Neuronal stem cell (in vitro differentiated cells): ENCODE measurements at regions not wholly inside any gene's neighbourhood (a gene's known extent, or its start where the extent isn't known, plus 50 kb on each side); places are given as distances from the start of the nearest gene placed in this dataset.
A peak's percentile ranks its signal among the peaks of the same experiment; 100 is the strongest.

Experiments
- DNase-seq: peaks from one replicate; pipeline ENCODE4 v3.0.0-alpha.2; 2013; ENCODE audit warnings: low spot score
- H2AFZ ChIP-seq: one replicate; pipeline ENCODE4 v1.6.1; 2013; ENCODE audit warnings: mild to moderate bottlenecking, low read length, inconsistent platforms
- H2AK5ac ChIP-seq: 2 replicates; pipeline ENCODE4 v1.6.1; 2013; ENCODE audit warnings: low read depth, mild to moderate bottlenecking, inconsistent platforms, low read length, moderate library complexity, mixed read lengths
- H2BK120ac ChIP-seq: 2 replicates; pipeline ENCODE4 v1.6.1; 2013; ENCODE audit warnings: low read depth, mild to moderate bottlenecking, inconsistent platforms, low read length, moderate library complexity, mixed read lengths
- H2BK12ac ChIP-seq: one replicate; pipeline ENCODE4 v1.6.1; 2013; ENCODE audit warnings: low read length, inconsistent platforms
- H2BK15ac ChIP-seq: 2 replicates; pipeline ENCODE4 v1.6.1; 2013; ENCODE audit warnings: mild to moderate bottlenecking, low read length, inconsistent platforms, mixed read lengths
- H2BK5ac ChIP-seq: one replicate; pipeline ENCODE4 v1.6.1; 2013; ENCODE audit warnings: inconsistent platforms, mild to moderate bottlenecking, low read length, moderate library complexity
- H3K14ac ChIP-seq: one replicate; pipeline ENCODE4 v1.6.1; 2013; ENCODE audit warnings: low read length, inconsistent platforms
- H3K18ac ChIP-seq: 2 replicates; pipeline ENCODE4 v1.6.1; 2013; ENCODE audit warnings: low read length, inconsistent platforms
- H3K23ac ChIP-seq: 2 replicates; pipeline ENCODE4 v1.6.1; 2013; ENCODE audit warnings: low read depth, mild to moderate bottlenecking, mixed read lengths, low read length, inconsistent platforms; ENCODE audit not compliant: poor library complexity
- H3K27ac ChIP-seq: replicated peaks from 3 replicates; pipeline ENCODE4 v1.5.1; 2013; ENCODE audit warnings: low read length, inconsistent platforms
- H3K27me3 ChIP-seq, 3 experiments: 2 replicates each; pipeline ENCODE4 v1.6.1; 2013; ENCODE audit warnings: low read length in 3 of 3, mild to moderate bottlenecking in 2 of 3, inconsistent platforms in 1 of 3, low read depth in 1 of 3, mixed read lengths in 1 of 3, moderate library complexity in 1 of 3; ENCODE audit not compliant: control insufficient read depth in 3 of 3, insufficient read depth in 3 of 3
- H3K36me3 ChIP-seq, 2 donors: replicated peaks in 1 of 2; 2 replicates each; pipeline ENCODE4 v1.6.1; 2013; ENCODE audit warnings: low read length in 2 of 2; ENCODE audit not compliant: control insufficient read depth in 2 of 2, insufficient read depth in 2 of 2
- H3K4ac ChIP-seq: 2 replicates; pipeline ENCODE4 v1.6.1; 2013; ENCODE audit warnings: inconsistent platforms, mild to moderate bottlenecking, low read length, moderate library complexity
- H3K4me1 ChIP-seq, 2 donors: 1 replicate in 1 of 2; 2 replicates in 1 of 2; pipeline ENCODE4 v1.6.1; 2013; ENCODE audit warnings: low read length in 2 of 2, low read depth in 1 of 2; ENCODE audit not compliant: control insufficient read depth in 2 of 2, insufficient read depth in 1 of 2
- H3K4me2 ChIP-seq: one replicate; pipeline ENCODE4 v1.6.1; 2013; ENCODE audit warnings: mild to moderate bottlenecking, low read length, inconsistent platforms; ENCODE audit not compliant: insufficient read depth, poor library complexity, severe bottlenecking
- H3K4me3 ChIP-seq, 2 donors: 2 replicates each; pipeline ENCODE4 v1.5.1; 2013; ENCODE audit warnings: low read length in 2 of 2, mild to moderate bottlenecking in 2 of 2, inconsistent platforms in 1 of 2, moderate library complexity in 1 of 2
- H3K79me1 ChIP-seq: one replicate; pipeline ENCODE4 v1.6.1; 2013; ENCODE audit warnings: low read depth, mild to moderate bottlenecking, inconsistent platforms, low read length, moderate library complexity
- H3K9ac ChIP-seq: one replicate; pipeline ENCODE4 v1.6.1; 2013; ENCODE audit warnings: mild to moderate bottlenecking, low read depth, low read length, inconsistent platforms; ENCODE audit not compliant: poor library complexity
- H3K9me3 ChIP-seq, 2 donors: replicated peaks in 1 of 2; 2 replicates each; pipeline versions ENCODE3 to v1.6.1; 2013; ENCODE audit warnings: low read length in 2 of 2, mild to moderate bottlenecking in 2 of 2, inconsistent platforms in 1 of 2, low read depth in 1 of 2, mixed read lengths in 1 of 2, moderate library complexity in 1 of 2; ENCODE audit not compliant: control insufficient read depth in 2 of 2, insufficient read depth in 1 of 2
- H4K8ac ChIP-seq: one replicate; pipeline ENCODE4 v1.6.1; 2013; ENCODE audit warnings: low read depth, mild to moderate bottlenecking, inconsistent platforms, low read length, moderate library complexity
- H4K91ac ChIP-seq: one replicate; pipeline ENCODE4 v1.6.1; 2013; ENCODE audit warnings: low read length, low read depth, mild to moderate bottlenecking, inconsistent platforms; ENCODE audit not compliant: poor library complexity
- WGBS, 2 donors: extraction: QIAGEN DNeasy Blood & Tissue Kit; methylation state at CpG; one replicate each; pipeline ENCODE4 v1.1.7; 2013; ENCODE audit warnings: missing lambda C conversion rate in 2 of 2, mixed read lengths in 1 of 2; ENCODE audit not compliant: insufficient read length in 2 of 2, insufficient replicate concordance in 1 of 2; ENCODE audit errors: extremely low coverage in 2 of 2; 5-methylcytosine and 5-hydroxymethylcytosine counted together

DNA sequence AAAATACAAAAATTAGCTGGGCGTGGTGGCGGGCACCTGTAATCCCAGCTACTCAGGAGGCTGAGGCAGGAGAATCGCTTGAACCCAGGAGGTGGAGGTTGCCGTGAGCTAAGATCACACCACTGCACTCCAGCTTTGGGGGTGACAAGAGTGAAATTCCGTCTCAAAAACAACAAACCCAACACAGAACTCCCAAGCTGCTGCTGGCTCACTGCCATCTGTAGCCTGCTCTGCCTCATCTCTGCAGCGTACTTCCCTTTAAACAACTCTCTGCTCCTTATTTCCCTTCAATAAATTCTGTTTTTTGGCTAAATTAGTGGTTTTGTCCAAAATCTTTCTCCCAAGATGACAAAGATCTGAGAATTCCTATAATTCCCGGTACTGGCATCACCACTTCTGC, 189.2 kb upstream of the GALNT17 start:
- no peak overlapping the region for H4K8ac ChIP-seq
- no peaks in the 10 kb centered on the region for H3K4me1 ChIP-seq
- no peak overlapping the region for H2BK120ac ChIP-seq
- no peak overlapping the region for H4K91ac ChIP-seq
- no peak overlapping the region for H2BK5ac ChIP-seq
- no peaks in the 10 kb centered on the region for H3K36me3 ChIP-seq
- H3K4me3 ChIP-seq: no peak overlapping the region
- WGBS, 2 donors: no CpG with 5 or more reads among the region's 7 CpGs
- H2BK12ac ChIP-seq: no peak overlapping the region
- H3K9me3 ChIP-seq: peaks cover 0 to 2% of the 10 kb centered on the region in 2 donors
- no peak overlapping the region for H2AFZ ChIP-seq
- no peaks in the 10 kb centered on the region for H3K27me3 ChIP-seq
- H3K4me2 ChIP-seq: no peak overlapping the region
- no peak overlapping the region for H3K14ac ChIP-seq
- no peaks in the 10 kb centered on the region for H3K79me1 ChIP-seq
- H2AK5ac ChIP-seq: no peak overlapping the region
- no peak overlapping the region for H3K23ac ChIP-seq
- no peak overlapping the region for H3K9ac ChIP-seq
- no peak overlapping the region for H2BK15ac ChIP-seq
- no peak overlapping the region for H3K18ac ChIP-seq
- DNase-seq: no peak
- H3K4ac ChIP-seq: no peak overlapping the region
- no peak overlapping the region for H3K27ac ChIP-seq

DNA sequence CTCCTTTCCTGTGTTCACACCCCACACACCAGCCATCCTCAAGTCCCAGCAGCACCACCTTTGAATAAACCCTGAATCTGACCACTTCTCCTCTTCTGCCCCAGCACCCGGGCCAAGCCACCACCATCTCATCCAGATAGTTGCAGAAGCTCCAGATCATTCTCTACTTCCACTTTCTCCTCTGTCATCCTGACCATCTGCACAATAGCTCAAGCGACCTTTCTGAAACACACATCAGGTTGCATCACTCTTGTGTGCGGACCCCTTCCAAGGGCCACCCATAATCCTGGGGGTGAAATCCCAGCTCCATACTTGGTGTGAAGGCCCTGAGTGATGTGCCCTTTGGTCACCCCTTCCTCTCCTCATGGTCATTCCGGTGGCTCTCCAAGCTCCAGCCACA, 187.4 kb upstream of the GALNT17 start:
- no peak overlapping the region for H3K23ac ChIP-seq
- no CpG with 5 or more reads among the region's 4 CpGs for WGBS, 2 donors
- no peak overlapping the region for H2BK5ac ChIP-seq

DNA sequence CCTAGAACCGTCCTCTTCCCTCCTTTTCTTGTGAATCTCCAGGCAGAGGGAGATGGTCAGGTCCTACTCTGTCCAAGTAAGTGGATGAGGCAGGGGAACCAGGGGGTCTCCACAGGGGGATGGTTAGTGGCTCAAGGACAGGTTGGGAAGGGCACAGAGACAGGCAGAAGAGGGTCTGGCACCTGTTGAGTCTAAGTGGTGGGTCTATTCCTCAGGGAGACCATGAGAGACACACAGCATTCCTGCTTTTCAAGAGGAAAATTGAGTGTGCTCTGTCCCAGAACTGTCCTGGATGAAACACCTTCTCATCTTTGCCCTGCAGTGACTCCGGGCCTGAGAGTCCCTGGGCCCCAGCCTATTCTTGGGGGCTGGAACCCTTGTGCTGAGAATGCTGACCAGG, 184.8 kb upstream of the GALNT17 start:
- no CpG with 5 or more reads among the region's 2 CpGs for WGBS, 2 donors
- DNase-seq: no peak

More for the DNA sequence above, 187.4 kb upstream of the GALNT17 start:
- H3K4me1 ChIP-seq: no peaks in the 10 kb centered on the region
- no peak overlapping the region for H3K4ac ChIP-seq
- H3K14ac ChIP-seq: no peak overlapping the region
- H3K79me1 ChIP-seq: no peaks in the 10 kb centered on the region
- H3K36me3 ChIP-seq: no peaks in the 10 kb centered on the region
- no peaks in the 10 kb centered on the region for H3K27me3 ChIP-seq
- H3K9me3 ChIP-seq: peaks cover 0 to 2% of the 10 kb centered on the region in 2 donors
- no peak overlapping the region for H4K8ac ChIP-seq
- no peak overlapping the region for H3K9ac ChIP-seq
- no peak for DNase-seq
- H2BK120ac ChIP-seq: no peak overlapping the region
- H3K27ac ChIP-seq: no peak overlapping the region
- H2BK15ac ChIP-seq: no peak overlapping the region
- no peak overlapping the region for H4K91ac ChIP-seq
- no peak overlapping the region for H2BK12ac ChIP-seq
- no peak overlapping the region for H2AFZ ChIP-seq
- peak overlapping the region; percentile 51 for H3K18ac ChIP-seq
- H2AK5ac ChIP-seq: peak overlapping the region; percentile 38
- H3K4me3 ChIP-seq: no peak overlapping the region
- no peak overlapping the region for H3K4me2 ChIP-seq

DNA sequence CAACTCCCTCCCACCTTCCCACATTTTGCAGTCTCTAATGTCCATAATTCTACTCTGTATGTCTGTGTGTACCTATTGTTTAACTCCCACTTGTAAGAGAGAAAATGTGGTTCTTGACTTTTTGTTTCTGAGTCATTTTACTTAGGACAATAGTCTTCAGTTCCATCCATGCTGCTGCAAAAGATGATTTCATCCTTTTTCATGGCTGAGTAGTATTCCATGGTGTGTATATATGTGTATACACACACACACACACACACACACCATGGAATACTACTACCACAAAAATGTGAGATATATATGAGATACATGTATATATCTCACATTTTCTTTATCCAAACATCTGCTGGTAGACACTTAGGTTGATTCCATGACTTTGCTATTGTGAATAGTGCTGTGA, 182.1 kb upstream of the GALNT17 start:
- Histone ChIP-seq H2BK12ac (no peak overlapping the region), H2BK5ac (no peak overlapping the region), H2BK15ac (no peak overlapping the region), H4K91ac (no peak overlapping the region), H2BK120ac (no peak overlapping the region), H3K14ac (no peak overlapping the region), H3K18ac (no peak overlapping the region), H3K4me2 (no peak overlapping the region), H3K4ac (no peak overlapping the region), H3K9me3 (peaks cover 0 to 2% of the 10 kb centered on the region in 2 donors), H3K79me1 (no peaks in the 10 kb centered on the region), H2AK5ac (no peak overlapping the region), H3K36me3 (no peaks in the 10 kb centered on the region), H3K27ac (no peak overlapping the region), H3K23ac (no peak overlapping the region), H3K9ac (no peak overlapping the region), H3K27me3 (no peaks in the 10 kb centered on the region), H3K4me1 (no peaks in the 10 kb centered on the region), H3K4me3 (no peak overlapping the region), H2AFZ (no peak overlapping the region), H4K8ac (no peak overlapping the region)
- no peak for DNase-seq

More for the DNA sequence above, 184.8 kb upstream of the GALNT17 start:
- H3K4me1 ChIP-seq: no peaks in the 10 kb centered on the region
- H2BK120ac ChIP-seq: no peak overlapping the region
- H3K23ac ChIP-seq: no peak overlapping the region
- no peaks in the 10 kb centered on the region for H3K36me3 ChIP-seq
- H3K4me3 ChIP-seq: no peak overlapping the region
- no peaks in the 10 kb centered on the region for H3K27me3 ChIP-seq
- H4K8ac ChIP-seq: no peak overlapping the region
- H4K91ac ChIP-seq: no peak overlapping the region
- H2BK5ac ChIP-seq: no peak overlapping the region
- H3K79me1 ChIP-seq: no peaks in the 10 kb centered on the region
- H3K18ac ChIP-seq: no peak overlapping the region
- no peak overlapping the region for H3K4me2 ChIP-seq
- H2AFZ ChIP-seq: no peak overlapping the region
- no peak overlapping the region for H3K27ac ChIP-seq
- no peak overlapping the region for H2BK15ac ChIP-seq
- no peak overlapping the region for H2AK5ac ChIP-seq
- H3K9me3 ChIP-seq: peaks cover 0 to 2% of the 10 kb centered on the region in 2 donors
- no peak overlapping the region for H2BK12ac ChIP-seq
- H3K14ac ChIP-seq: no peak overlapping the region
- no peak overlapping the region for H3K9ac ChIP-seq
- no peak overlapping the region for H3K4ac ChIP-seq
